AG04450 (cell line): ENCODE measurements at regions not wholly inside any gene's neighbourhood (a gene's known extent, or its start where the extent isn't known, plus 50 kb on each side); places are given as distances from the start of the nearest gene placed in this dataset.

Experiments used
- CTCF ChIA-PET: fragments of 300-600, 350-600 bp; formaldehyde crosslinking; extraction: SDS; loops from one replicate; lab custom pipeline; 2022; ENCODE audit warnings: antibody characterized with exemption, inconsistent platforms; lab: Charles Lee
- POLR2A ChIA-PET: fragments of 350-600 bp; formaldehyde crosslinking; extraction: SDS; loops from one replicate; lab custom pipeline; 2021; ENCODE audit warnings: antibody characterized with exemption, inconsistent platforms; lab: Yijun Ruan, JAX
- DNase-seq: peaks from one replicate; pipeline ENCODE4 v3.0.0-alpha.2; 2011; ENCODE audit warnings: low read depth, low spot score
- H3K27ac ChIP-seq: one replicate; pipeline ENCODE4 v1.5.1; 2012; ENCODE audit warnings: low read depth, low read length, control low read depth
- H3K27me3 ChIP-seq: one replicate; pipeline ENCODE4 v1.6.0; 2012; ENCODE audit warnings: low read length; ENCODE audit not compliant: control insufficient read depth, insufficient read depth
- H3K4me3 ChIP-seq: 2 replicates; pipeline ENCODE4 v1.5.1; 2011; ENCODE audit warnings: mild to moderate bottlenecking, low read depth, low read length, control low read depth
- H3K9me3 ChIP-seq: 2 replicates; pipeline ENCODE4 v1.5.1; 2012; ENCODE audit warnings: low read length; ENCODE audit not compliant: control insufficient read depth, insufficient read depth
- TF ChIP-seq, protein P1 (sequence below): IDR thresholded peaks from 2 replicates; pipeline ENCODE4 v1.5.1; 2011; ENCODE audit warnings: low read depth, low read length, control low read depth, inconsistent platforms

DNA sequence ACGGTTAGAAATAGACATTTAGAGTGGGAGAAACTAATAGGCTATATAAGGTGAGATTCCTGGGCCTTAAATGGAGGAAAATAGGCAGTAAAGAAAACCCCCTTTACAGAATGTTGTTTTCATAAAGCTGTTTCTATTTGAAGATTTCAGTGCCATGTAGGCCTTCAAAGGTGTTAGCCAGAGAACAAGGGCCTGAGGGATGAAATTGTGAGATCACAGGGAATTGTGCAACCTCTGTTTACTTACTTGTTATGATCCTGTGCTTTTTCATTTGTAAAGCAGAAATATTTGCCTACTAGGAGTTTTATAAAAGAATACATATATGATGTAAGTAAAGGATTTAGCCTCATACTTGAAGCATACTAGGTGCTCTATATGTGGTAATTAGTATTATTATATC lies 272.9 kb upstream of the ARX start:
- no peak overlapping the region for H3K27ac ChIP-seq
- DNase-seq, result no peak
- ChIA-PET POLR2A (no interaction called here), CTCF (no interaction called here)
- H3K4me3 ChIP-seq, result no peak overlapping the region
- H3K27me3 ChIP-seq, result no peaks in the 10 kb centered on the region
- TF ChIP-seq, protein P1, sequence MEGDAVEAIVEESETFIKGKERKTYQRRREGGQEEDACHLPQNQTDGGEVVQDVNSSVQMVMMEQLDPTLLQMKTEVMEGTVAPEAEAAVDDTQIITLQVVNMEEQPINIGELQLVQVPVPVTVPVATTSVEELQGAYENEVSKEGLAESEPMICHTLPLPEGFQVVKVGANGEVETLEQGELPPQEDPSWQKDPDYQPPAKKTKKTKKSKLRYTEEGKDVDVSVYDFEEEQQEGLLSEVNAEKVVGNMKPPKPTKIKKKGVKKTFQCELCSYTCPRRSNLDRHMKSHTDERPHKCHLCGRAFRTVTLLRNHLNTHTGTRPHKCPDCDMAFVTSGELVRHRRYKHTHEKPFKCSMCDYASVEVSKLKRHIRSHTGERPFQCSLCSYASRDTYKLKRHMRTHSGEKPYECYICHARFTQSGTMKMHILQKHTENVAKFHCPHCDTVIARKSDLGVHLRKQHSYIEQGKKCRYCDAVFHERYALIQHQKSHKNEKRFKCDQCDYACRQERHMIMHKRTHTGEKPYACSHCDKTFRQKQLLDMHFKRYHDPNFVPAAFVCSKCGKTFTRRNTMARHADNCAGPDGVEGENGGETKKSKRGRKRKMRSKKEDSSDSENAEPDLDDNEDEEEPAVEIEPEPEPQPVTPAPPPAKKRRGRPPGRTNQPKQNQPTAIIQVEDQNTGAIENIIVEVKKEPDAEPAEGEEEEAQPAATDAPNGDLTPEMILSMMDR, result no peak
- no peaks in the 10 kb centered on the region for H3K9me3 ChIP-seq

DNA sequence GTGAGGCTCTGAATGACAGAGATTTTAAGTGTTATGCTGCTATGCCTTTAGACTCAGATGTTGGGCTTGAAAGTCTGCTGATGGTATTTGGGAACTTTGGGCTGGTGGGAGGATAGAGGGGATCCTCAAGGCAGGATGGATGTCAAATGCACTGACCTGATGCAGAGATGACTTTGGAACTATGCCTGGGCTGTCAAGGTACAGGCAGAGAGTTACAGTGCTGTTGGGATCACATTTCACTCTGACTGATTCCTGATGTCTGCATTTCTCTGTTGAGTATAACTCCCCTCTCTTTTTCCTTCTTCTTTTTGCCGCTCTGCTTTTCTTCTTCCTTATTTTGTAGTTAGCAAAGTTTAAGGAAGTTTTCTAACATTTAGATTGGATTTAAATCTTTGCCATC lies 271.8 kb upstream of the ARX start:
- CTCF ChIA-PET, result no interaction called here
- TF ChIP-seq, protein P1, result no peak
- Histone ChIP-seq H3K27ac (no peak overlapping the region), H3K4me3 (no peak overlapping the region), H3K27me3 (no peaks in the 10 kb centered on the region), H3K9me3 (no peaks in the 10 kb centered on the region)
- DNase-seq, result no peak
- POLR2A ChIA-PET, result no interaction called here

DNA sequence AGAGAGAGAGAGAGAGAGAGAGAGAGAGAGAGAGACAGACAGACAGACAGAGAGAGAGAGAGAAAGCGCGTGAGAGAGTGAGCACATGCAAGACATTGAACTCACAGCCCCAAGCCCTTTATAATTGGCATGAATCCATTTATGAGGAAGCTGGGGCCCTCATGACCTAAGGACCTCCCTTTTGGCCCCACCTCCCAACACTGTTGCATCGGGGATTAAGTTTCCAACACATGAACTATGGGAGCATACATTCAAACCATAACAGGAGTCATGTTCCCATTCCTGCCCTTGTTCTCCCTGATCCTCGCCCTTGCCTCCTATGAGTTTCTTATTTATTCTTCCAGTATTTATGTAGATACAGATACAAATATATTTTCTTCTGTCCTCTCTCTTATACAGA lies 269.8 kb upstream of the ARX start:
- H3K9me3 ChIP-seq, result no peaks in the 10 kb centered on the region
- CTCF ChIA-PET, result no interaction called here
- TF ChIP-seq, protein P1, result no peak
- H3K27me3 ChIP-seq, result no peaks in the 10 kb centered on the region
- POLR2A ChIA-PET, result no interaction called here
- no peak overlapping the region for H3K27ac ChIP-seq
- H3K4me3 ChIP-seq, result no peak overlapping the region
- DNase-seq, result no peak

DNA sequence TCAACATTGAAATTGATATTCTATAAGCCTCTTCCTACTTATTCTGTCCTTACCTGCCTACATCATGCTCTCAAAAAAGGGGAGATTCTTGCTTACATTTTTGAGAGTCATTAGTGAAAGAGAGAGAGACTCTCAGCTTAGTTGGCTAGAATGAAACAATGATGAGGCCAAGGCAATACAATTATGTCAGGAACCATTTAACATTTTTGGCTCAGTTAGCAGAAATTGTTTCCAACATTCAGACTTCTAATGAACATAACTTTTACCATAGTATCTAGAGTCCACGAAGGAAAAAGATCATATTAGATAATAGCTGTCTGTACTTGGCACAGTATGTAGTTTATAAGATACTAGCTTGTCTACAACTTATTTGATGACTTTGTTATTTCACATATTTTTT lies 263.7 kb upstream of the ARX start:
- TF ChIP-seq, protein P1, result no peak
- no peak for DNase-seq
- Histone ChIP-seq H3K9me3 (no peaks in the 10 kb centered on the region), H3K27ac (no peak overlapping the region), H3K27me3 (no peaks in the 10 kb centered on the region), H3K4me3 (no peak overlapping the region)
- POLR2A ChIA-PET, result no interaction called here
- CTCF ChIA-PET, result no interaction called here

DNA sequence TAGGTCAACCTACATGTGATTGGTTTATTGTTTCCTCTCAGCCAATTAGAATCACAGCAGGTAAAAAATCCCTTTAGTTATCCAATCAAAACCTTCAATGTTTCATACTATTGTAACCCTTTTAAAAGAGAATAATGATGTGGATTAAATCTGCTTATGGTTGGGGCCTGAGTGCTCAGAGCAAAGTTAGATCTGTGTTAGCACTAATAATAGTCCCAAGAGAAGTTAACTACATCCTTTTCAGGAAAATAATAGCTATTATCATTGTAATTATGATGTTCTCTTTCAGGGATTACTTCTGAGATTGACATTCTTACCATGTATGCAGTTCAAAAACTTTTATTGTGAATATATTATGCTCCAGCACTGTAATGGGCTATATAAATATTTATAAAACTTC lies 262.6 kb upstream of the ARX start:
- no peak for DNase-seq
- Histone ChIP-seq H3K4me3 (no peak overlapping the region), H3K9me3 (no peaks in the 10 kb centered on the region), H3K27me3 (no peaks in the 10 kb centered on the region), H3K27ac (no peak overlapping the region)
- POLR2A ChIA-PET, result no interaction called here
- TF ChIP-seq, protein P1, result no peak
- CTCF ChIA-PET, result no interaction called here
